ENCODE measurements at regions not wholly inside any gene's neighbourhood (a gene's known extent, or its start where the extent isn't known, plus 50 kb on each side); places are given as distances from the start of the nearest gene placed in this dataset.

- H3K4me3 ChIP-seq (IDR thresholded peaks at IDR 0.05; ENCODE audit: insufficient read depth, low read depth, low read length): no peak overlapping the region
- H3K79me2 ChIP-seq (ENCODE audit: insufficient read depth, low read depth): no peaks in the 10 kb centered on the region
- H3K27me3 ChIP-seq (ENCODE audit: insufficient read depth, low read depth): no peaks in the 10 kb centered on the region
- no peak overlapping the region for H2AFZ ChIP-seq (ENCODE audit: low read depth)
- no peak overlapping the region for H3K4me2 ChIP-seq
- no peaks in the 10 kb centered on the region for H3K4me1 ChIP-seq (ENCODE audit: low read depth, poor library complexity, severe bottlenecking)
- no peaks in the 10 kb centered on the region for H4K20me1 ChIP-seq (ENCODE audit: insufficient read depth)
- no peaks in the 10 kb centered on the region for H3K36me3 ChIP-seq (ENCODE audit: insufficient read depth)
- H3K27ac ChIP-seq: no peak overlapping the region
- no peak overlapping the region for H3K9ac ChIP-seq
- no peak for TF ChIP-seq CTCF (conservative IDR thresholded peaks at IDR 0.05; ENCODE audit: low read depth, low read length)
Observed at GRCh38 chr17:63292421-63292820, 153.7 kb downstream of the CYB561 start.

GRCh38 chr17:63293323-63294075 is 152.6 kb downstream of the CYB561 start:
- H3K27me3 ChIP-seq (ENCODE audit: insufficient read depth, low read depth): no peaks in the 10 kb centered on the region
- no peaks in the 10 kb centered on the region for H4K20me1 ChIP-seq (ENCODE audit: insufficient read depth)
- H3K4me3 ChIP-seq (IDR thresholded peaks at IDR 0.05; ENCODE audit: insufficient read depth, low read depth, low read length): no peak overlapping the region
- no peaks in the 10 kb centered on the region for H3K36me3 ChIP-seq (ENCODE audit: insufficient read depth)
- no peak for TF ChIP-seq CTCF (conservative IDR thresholded peaks at IDR 0.05; ENCODE audit: low read depth, low read length)
- H3K4me1 ChIP-seq (ENCODE audit: low read depth, poor library complexity, severe bottlenecking): no peaks in the 10 kb centered on the region
- no peaks in the 10 kb centered on the region for H3K79me2 ChIP-seq (ENCODE audit: insufficient read depth, low read depth)
- H2AFZ ChIP-seq (ENCODE audit: low read depth): no peak overlapping the region
- no peak overlapping the region for H3K4me2 ChIP-seq
- H3K9ac ChIP-seq: no peak overlapping the region
- H3K27ac ChIP-seq: no peak overlapping the region

DNA sequence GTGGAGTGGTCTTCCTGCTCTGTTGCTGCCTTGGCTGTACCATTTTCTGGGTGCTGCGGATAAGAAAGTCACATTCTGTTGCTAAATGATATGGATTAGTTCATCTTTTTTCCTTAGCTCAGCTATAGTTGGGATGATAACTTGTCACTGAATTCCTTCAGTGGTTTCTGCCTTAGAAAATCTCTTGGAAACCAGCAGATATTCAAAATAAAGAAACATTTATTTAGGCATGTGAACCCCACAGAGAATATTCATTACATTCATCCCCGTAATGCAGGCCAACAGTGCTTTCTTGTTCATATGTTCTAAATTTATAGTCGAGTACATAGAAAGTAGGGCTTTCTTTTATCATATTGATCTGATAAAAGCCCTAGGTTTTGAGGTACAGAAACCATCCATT is 151.3 kb downstream of the CYB561 start:
- Histone ChIP-seq H3K36me3 (ENCODE audit: insufficient read depth) (no peaks in the 10 kb centered on the region), H3K4me2 (no peak overlapping the region), H3K4me3 (IDR thresholded peaks at IDR 0.05; ENCODE audit: insufficient read depth, low read depth, low read length) (no peak overlapping the region), H3K27me3 (ENCODE audit: insufficient read depth, low read depth) (no peaks in the 10 kb centered on the region), H3K79me2 (ENCODE audit: insufficient read depth, low read depth) (no peaks in the 10 kb centered on the region), H3K27ac (no peak overlapping the region), H4K20me1 (ENCODE audit: insufficient read depth) (no peaks in the 10 kb centered on the region), H2AFZ (ENCODE audit: low read depth) (no peak overlapping the region), H3K4me1 (ENCODE audit: low read depth, poor library complexity, severe bottlenecking) (no peaks in the 10 kb centered on the region), H3K9ac (no peak overlapping the region)
- TF ChIP-seq CTCF (conservative IDR thresholded peaks at IDR 0.05; ENCODE audit: low read depth, low read length): no peak

DNA sequence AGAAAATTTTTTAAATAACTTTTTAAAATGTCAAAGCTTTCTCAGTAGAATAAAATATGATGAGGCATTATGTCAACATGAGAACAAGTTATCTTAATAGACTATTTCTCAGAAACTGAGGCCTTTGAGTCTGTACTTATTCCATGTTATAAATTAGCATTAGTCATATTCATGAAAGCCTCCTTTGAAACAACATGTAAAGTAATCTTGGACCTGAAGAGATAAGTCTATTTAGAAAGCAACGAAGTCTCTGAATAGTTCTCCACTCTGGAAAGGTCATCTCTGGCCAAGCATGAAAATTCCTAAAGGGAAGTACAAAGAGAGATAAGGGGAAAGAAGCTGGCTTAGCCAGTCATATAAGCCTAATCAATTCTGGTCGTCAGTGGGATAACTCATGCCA is 150.8 kb downstream of the CYB561 start:
- Histone ChIP-seq H3K4me2 (no peak overlapping the region), H3K27me3 (ENCODE audit: insufficient read depth, low read depth) (no peaks in the 10 kb centered on the region), H4K20me1 (ENCODE audit: insufficient read depth) (no peaks in the 10 kb centered on the region), H3K27ac (no peak overlapping the region), H3K9ac (no peak overlapping the region), H3K79me2 (ENCODE audit: insufficient read depth, low read depth) (no peaks in the 10 kb centered on the region), H3K4me1 (ENCODE audit: low read depth, poor library complexity, severe bottlenecking) (no peaks in the 10 kb centered on the region), H2AFZ (ENCODE audit: low read depth) (no peak overlapping the region), H3K4me3 (IDR thresholded peaks at IDR 0.05; ENCODE audit: insufficient read depth, low read depth, low read length) (no peak overlapping the region), H3K36me3 (ENCODE audit: insufficient read depth) (no peaks in the 10 kb centered on the region)
- no peak for TF ChIP-seq CTCF (conservative IDR thresholded peaks at IDR 0.05; ENCODE audit: low read depth, low read length)

Data from KMS-11 (cell line).